Stimulated activated CD8-positive, alpha-beta memory T cell treated with anti-CD3 and anti-CD28 coated beads, Interleukin-12 subunit alpha, Interleukin-12 subunit beta, amount 100 ng/mL, for 4 hours (primary cell): ENCODE measurements at regions not wholly inside any gene's neighbourhood (a gene's known extent, or its start where the extent isn't known, plus 50 kb on each side); places are given as distances from the start of the nearest gene placed in this dataset.

ENCODE experiments used
- DNase-seq: peaks from one replicate; pipeline ENCODE4 v3.0.0-alpha.2; 2020; ENCODE audit warnings: low read depth

DNA sequence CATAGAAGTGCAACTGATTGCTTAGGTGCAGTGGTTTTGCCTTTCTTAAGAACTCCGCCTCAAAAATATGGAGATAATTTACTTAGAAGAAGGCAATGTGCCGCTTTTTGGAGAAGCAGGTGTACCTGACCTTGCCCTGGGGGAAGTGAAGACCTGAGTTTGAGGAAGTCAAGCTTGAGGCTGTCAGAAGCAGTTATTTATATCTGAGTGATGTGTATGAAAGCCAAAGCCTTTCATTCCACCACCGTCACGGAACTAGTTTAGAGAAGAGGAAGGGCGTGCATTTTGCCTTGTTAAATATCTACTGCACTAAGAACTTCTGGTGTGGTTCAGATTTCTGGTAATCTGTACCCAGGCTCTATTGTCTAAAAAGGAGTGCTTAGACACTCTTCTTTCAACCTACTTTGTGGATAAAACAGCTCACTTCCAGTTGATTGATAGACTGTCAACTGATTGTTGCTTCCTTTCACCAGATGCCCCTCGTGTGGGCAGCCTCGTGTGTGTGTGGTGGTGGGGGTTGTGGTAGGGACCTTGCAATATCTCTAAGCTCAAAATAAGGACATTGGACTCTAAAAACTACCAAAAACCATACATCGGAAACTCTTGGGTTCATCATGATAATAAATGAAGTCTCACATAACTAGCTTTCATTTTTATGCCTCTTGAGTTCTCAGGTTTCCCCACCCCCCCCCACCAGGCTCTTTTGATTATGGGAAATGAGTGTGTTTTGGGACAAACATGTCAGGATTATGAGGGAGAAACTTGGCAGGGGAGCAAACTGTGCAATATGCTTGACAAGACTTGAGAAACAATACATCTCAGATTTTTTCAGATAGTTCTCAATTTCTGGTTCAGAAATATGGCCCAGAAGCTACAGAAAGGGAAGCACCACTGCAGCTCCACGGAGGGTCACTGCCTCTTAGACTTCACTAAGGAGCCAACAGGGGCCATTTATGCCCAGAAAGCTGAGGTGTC lies 78.6 kb downstream of the ARF6 start:
- no peak for DNase-seq

DNA sequence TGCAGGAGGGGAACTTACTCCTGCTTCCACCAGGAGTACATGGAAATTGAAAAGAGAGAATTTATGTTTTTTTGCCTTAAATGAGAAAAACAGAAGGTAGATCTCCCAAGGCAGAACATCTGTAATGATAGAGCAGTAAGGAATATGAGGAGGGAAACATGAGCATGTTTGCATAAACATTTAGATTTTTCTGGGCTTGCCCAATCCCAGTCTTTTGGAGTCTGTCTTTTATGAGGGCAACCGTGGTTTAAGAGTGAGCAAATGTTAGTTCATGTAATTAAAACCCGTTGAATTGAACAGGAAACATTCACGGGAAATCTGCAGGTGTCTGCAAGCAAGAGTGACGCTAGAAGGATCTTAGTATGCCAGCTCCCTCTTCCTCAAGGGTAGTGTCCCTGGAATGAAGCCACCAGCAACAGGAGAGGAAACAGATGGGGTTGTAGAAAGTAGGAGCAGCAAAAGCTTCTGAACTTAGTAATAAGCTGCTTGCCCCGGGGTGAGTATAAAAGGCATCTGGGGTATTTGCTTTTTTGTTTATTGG lies 79.3 kb downstream of the ARF6 start:
- no peak for DNase-seq

DNA sequence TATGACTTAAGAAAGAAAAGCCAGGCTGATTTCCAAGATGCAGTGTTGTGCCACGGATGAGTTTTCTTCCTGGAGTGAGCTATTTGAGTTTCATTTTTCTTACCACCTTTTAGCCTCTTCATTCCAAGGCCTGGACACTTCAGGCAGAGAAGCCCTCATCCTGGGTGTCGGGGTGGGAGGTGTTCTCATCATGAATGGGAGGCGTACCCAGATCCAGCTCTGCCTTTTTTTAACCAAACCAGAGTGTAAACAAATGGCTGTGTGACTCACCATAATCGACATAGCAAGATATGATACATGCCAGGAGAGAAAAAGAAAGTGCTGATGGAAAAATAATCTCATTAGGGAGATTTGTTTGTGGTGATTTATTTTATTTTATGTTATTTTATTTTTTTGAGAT lies 79.9 kb downstream of the ARF6 start:
- DNase-seq, result no peak

DNA sequence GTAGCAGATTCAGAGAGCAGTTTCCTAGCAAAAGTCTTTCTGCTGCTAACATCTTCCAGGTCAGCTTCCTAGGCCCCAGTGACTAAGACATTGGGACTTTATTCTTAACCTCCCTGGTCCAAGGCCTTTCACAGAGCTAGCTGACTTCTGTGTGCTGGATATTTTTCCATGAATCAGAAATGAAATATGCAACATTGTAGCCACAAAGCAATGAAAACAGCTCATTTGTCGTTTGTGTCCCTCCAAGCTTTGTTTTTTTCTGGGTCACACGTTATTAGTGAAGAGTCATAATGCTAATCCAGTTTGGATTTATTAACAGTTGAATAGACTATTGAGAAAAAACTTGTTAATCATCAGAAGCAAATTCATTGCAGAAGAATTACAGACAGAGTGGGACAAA lies 82.4 kb downstream of the ARF6 start:
- no peak for DNase-seq

DNA sequence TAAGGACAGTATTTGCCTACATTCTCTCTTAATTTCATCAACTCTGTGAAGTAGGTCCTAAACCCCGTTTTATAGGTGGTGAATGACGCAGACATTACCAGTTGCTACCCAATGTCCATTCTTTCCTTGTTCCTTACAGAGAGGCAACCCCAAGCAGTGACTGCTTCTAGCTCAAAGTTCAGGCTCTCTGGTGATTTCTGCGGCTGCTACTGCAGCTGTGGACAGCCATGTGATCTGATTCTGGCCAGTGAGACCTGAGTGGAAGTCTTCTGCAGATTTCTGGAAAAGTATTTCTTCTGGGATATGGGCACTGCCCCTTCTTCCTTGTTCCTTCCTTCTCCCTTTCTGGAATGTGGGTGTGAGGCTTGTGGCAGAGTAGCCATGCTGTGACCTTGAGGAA lies 82.9 kb downstream of the ARF6 start:
- DNase-seq, result no peak

DNA sequence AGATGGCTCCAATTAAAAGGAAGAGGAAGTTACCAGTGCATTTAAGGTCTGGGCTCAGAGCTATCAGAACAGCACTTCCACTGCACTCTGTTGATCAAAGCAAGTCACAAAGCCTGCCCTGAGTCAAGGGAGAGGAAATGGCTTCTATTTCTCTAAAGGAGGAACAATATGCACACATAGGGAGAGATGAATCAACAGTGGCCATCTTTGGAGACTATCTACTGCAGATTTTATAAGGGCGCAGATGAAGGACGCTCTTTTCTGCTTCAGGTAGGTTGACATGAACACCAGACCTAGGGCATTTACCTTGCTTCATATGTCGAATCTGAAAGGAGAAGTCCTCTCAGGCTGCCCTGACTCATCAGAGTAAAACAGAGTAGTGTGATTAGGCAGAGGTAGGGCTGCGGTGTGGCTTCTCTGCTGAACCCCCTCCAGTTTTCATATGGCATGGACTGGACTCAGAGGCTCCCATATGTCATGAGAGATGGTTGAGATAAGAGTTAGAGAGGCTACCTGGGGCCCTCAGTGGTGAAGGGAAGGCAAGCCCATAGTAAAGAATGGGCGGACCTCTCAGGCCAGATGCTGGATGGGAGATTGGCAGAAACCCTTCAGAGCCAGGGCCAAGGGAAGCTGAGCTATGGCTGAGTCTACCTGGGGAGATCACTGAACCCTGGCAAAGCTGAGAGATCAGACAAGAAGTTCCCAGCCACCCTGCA lies 84.4 kb downstream of the ARF6 start:
- DNase-seq, result no peak

DNA sequence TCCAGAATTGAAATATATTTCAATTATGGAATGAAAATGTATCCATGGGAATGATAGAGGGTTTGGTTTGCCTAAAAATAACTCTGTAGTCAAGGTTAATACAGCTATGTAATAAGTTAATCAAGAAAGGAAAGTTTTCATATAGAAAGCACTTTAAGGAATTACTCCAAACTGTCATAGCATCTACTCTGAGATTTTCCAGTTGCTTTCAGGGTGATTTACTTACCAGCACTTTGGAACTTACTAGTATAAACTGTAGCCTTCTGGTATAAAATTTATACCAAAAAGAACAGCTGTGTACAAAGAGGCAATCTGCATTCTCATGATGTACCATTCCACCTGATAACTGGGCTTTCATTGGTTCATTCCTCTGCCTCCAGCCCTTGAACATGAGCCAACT lies 87.1 kb downstream of the ARF6 start:
- no peak for DNase-seq

DNA sequence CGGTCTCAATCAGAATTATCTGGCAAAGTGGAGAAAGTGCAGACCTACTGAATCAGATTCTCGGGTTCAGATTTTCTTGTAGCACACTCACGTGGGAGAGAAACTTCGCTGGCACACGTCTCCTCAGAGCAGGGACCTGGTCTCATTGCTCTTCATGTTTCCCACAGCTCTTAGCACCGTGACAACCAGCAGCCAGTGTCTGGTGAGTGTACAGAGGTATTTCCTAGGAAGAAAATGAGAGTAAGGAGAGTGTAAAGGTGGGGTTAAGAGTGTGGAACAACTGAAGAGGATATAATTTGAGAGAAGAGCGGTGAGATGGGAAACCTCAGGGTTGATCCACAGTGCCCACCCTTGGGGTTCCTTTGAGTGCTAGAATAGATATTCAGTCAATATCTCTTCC lies 89.2 kb downstream of the ARF6 start:
- no peak for DNase-seq

DNA sequence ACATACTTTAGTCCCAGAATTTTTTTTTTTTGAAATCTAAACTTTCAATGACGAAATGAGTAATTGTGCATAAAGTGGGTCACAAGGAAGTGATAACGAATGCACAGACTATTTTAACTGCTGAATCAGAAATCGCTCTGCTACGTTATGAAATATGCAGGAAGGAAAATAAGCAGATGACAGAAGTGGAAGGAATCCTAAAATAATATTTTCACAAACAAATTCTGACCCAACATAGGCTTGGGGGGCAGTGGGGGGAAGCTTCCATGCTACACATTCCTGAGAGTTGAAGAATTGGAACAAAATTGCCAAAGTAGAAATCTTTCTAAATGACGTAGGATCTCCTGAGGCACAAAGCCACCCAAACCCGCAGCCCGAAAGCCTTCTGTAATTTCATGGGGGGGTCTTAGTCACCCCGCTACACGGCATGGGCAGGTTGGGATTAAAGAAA lies 89.6 kb downstream of the ARF6 start:
- DNase-seq, result no peak

DNA sequence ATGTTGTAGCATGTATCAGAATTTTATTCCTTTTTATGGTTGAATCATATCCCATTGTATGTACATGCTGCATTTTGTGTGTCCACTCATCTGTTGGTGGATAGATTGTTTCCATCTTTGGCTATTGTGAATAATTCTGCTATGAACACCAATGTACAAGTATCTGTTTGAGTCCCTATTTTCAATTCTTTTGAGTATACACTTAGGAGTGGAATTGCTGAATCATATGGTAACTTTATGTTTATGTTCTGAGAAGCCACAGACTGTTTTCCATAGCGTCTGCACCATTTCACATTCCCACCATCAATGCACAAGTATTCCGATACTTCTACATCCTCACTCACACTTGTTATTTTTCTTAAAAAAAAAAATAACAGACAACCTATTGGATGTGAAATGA lies 91.5 kb downstream of the ARF6 start:
- no peak for DNase-seq

DNA sequence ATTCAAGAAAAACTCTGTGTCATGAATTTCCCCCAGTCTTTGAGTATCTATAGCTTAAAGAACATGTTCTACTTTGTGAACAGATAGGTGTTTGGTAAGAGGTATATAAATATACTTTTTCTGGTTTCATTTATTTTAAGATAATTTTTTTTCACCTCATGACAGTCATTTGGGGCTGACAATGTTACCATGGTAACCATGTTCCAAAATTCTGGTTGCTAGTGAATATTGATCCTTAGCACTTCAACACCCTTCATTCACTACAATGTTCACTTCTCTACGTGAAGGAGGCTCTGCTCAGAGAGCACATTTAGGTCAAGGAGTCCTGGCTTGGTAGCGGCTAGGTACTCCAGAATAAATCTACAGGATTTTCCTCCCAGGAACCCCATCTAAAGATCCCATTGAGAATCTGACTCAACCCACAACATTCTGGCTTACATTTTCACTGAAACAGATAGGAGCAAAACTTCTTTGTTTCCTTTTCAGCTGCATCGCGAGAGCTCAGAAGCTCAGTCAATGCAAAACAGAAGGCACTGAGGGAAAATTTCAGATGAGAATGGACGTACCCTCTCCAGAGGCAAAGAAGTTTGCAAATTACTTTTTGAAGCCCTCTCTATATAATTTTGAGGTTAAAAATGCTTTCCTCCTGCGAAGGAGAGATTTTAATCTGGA lies 93.6 kb downstream of the ARF6 start:
- no peak for DNase-seq

DNA sequence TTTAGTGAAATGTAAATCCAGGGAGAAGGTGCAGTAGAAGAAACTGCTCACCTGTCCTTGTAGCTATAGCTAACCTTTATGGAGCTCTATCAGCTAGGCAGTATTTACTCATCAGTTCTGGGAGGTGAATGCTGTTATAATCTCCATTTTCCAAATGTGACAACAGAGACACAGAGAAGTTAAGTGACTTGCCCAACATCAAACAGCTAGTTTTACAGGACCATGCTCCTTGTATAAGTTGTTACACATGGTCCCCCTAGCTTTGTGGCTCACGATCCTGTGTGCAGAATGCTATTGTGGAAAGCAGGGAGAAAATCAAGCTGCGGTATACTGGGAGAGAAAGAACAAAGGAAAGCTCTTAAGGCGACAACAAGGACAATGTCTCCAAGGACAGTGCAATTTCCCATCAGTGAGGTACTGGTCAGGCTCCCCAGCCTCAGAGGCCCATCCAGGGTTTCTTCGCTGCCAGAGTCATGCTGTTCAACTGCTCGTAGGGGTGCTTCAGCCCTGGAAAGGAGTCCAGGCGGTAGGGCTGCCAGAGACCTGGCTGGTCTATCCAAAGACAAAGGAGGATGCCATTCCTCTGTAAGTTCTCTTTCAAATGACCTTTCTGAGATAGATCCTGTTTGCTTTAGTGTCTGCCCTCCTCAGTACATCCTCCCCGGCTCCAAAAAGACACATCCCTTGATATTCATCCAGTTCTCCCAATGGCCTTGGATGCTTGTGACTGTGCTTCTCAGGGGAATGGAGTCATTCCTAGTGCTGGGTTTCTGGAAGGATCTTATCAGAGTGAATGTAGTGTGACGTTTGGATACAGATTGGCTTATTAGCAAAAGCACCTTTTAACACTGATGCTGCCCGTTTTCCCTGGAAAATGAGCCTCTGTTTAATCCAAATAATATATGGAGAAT lies 95.5 kb downstream of the ARF6 start:
- DNase-seq, result no peak

DNA sequence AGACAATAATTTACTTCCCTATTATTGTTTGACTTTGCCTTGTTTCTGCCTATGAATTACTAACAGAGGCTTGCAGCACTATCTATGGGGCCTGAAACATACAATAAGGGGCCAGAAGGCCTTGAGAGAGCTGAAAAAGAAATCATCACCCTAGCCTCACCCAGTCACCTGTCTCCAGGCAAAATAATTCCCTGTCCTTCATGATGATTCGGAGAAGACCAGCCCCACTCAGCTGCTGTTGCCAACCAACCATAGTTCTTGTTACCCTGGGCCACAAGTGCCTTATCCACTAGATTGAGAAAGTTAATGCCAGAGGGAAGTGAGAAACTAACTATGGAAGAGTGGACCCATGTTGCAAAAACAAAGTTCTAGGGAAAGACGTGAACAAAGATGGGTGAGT lies 97.1 kb downstream of the ARF6 start:
- DNase-seq, result no peak

DNA sequence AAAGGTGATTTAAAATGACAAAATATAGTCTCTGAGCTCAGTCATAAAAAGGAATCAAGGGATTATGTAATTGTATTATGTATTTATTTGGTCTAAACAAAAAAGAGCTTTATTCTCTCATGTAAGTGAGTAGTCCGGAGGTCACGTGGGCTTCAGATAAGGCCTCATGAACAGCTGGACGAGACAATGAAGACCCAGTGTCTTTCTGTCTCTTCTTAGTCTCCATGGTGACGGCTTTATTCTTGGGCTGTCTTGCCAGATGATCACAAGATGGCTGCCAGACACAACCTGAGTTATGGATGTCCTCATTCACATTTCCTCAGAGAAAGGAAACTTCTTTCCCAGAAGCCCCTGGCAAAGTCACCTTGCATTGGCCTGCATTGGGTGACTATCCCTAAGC lies 98.6 kb downstream of the ARF6 start:
- DNase-seq, result no peak

DNA sequence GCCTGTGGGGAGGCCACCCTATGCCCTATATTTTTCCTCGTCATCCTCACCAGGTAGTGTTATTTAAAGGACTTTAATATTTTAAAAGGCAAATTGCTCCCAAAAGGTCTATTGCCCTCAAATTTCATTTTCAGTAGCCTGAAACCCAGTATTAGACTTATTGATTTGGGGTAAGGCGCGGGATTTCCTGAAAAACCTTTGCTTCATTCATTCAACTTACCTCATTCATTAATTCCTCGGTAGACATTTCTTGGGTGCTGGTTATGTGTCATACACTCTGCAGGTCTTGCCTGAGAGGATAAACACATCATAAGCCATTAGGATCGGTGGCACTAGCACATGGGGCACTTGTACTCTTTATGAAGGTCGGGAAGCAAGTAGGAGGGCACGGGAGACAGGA lies 99.2 kb downstream of the ARF6 start:
- no peak for DNase-seq

DNA sequence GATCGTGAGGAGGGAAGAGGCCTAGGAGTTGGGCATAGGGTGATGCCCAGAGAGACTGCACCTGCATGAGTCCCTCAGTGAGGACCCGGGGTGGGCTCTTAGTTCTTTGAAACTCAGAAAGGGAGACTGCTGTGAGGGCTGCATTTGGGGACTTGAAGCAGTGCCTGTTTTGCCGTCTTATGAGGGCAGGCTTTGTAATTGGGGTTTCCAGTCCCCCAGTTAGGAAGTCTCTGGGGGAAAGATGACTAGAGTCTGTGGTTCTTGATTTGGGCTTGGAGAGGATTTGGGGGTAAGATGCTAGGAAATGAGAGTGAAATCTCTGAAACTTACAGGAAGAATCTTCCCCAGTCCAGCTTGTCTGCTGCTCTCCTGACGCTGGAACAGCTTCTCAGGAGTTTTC lies 99.6 kb downstream of the ARF6 start:
- DNase-seq, result no peak

DNA sequence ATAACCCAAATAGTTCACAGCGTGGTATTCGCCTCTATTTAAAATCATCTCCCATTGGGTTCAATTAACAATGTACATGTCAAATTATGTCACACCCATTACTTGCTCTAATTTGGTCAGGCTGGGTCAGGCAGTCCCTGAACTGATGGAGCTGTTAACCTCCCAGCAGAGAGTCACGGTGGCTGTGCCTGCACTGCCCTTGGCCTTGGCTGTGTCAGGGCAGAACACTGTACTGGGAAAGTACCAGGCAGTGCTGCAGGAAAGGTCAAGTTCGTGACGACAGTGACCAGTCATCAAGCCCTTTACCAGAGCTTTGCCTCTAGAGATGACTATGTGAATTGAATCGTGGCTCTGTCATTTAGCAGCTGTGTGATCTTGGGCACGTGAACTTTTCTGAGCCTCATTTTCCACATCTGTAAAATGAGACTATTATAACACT lies 100.0 kb downstream of the ARF6 start:
- DNase-seq, result no peak

DNA sequence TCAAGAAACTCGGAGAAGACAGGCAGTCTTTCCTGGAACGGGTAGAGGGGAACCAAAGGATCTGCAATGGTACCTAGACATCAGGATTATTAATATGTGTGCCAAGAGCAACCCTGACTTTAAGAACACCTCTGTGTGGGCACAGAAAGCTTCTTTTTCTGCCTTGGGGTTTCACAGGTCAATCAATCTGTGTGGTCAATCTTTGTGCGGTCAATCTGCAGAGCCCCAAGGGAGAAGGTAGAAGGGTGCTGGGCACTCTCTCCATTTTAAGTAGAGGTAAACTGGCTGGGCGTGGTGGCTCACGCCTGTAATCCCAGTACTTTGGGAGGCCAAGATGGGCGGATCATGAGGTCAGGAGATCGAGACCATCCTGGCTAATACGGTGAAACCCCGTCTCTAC lies 100.7 kb downstream of the ARF6 start:
- no peak for DNase-seq

DNA sequence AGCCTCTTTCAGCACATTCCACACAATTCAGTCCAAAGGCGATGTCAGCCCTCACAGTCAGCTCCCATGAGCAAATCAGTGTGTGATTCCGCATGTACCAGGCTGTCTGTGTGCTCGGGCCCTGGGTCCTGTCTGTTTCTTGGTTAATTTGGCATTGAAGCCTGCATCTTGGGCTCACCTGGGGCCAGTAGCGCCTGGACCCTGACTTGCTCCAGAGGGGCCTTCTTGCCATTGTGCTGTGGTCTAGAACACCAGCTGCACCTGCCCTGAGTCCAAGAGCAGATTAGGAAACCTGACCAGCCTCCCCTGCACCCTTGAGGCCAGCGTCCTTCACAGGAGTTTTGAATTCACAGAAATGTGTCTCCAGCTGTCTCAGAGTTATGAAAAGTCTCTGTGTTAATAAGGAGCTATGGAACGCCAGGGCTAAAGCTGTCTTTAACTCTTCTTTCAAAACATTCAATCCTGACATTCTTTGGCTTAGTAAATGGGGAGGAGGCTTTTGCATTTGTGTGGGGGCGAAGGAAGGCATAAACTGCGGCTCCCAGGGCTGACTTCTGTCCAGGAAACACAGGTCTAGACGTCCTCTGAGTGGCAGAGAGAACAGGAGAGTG lies 102.2 kb downstream of the ARF6 start:
- DNase-seq, result no peak

DNA sequence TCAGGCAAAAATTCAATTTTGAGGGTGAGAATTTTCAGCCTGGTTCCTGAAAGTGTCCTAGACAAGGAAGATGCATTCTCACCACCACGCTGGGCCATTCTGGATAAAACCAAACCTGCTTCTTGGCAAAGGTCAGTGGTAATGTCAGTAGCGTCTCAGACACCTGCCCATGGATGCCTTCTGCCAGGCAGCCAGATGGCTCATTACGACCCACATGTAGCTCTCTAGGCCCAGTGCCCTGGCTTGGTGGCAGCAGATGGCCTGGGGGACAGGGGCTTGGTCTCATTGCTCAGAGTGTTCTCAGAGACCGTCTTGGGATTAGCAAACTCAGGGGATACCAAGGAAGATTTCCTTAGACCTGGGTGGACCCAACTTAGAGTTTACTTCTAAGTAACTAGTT lies 105.1 kb downstream of the ARF6 start:
- DNase-seq, result no peak
